ENCODE measurements at regions not wholly inside any gene's neighbourhood (a gene's known extent, or its start where the extent isn't known, plus 50 kb on each side); places are given as distances from the start of the nearest gene placed in this dataset.

GRCh38 chr11:109998921-109999320 lies 94.3 kb upstream of the ZC3H12C start:
- no peak overlapping the region for H3K27ac ChIP-seq (ENCODE audit: extremely low read length, insufficient read depth, low read length)
- BruUV-seq (replicated peaks), result no TSS peak
- no peaks in the 10 kb centered on the region for H3K4me1 ChIP-seq (ENCODE audit: insufficient read depth, low read length)
- ChIA-PET CTCF (ENCODE audit: low intra/inter-chr PET ratio, low total read pairs) (no interaction called here), POLR2A (no interaction called here)
- DNase-seq (ENCODE audit: low spot score) (no peak), ATAC-seq (no peak), FAIRE-seq (no peak)
- no peak overlapping the region for H3K4me2 ChIP-seq (ENCODE audit: low read depth, low read length)
- intact Hi-C loops (cut with micrococcal nuclease; ENCODE audit: unreplicated experiment) (no loop called here), in situ Hi-C loops (cut with HindIII; ENCODE audit: extremely low pct_ligation_motif_present, low pct_unique_long_range_greater_than_20kb) (no loop called here)
- no peaks in the 10 kb centered on the region for H4K20me1 ChIP-seq (ENCODE audit: insufficient read depth, low read length)
- no peak overlapping the region for H2AFZ ChIP-seq (ENCODE audit: low read length)
- no peak overlapping the region for H3K9ac ChIP-seq (ENCODE audit: insufficient read depth, low read depth, low read length)
- H3K36me3 ChIP-seq (replicated peaks in 1 of 2; ENCODE audit: control insufficient read depth in 1 of 2, insufficient read depth in 2 of 2, low read length in 2 of 2), result no peaks in the 10 kb centered on the region
- no peak overlapping the region for H3K4me3 ChIP-seq (replicated peaks in 1 of 3; ENCODE audit: insufficient read depth in 1 of 3, low read depth in 2 of 3, low read length in 3 of 3)
- H3K27me3 ChIP-seq (ENCODE audit: control insufficient read depth in 1 of 2, insufficient read depth in 2 of 2, low read length in 2 of 2), result no peaks in the 10 kb centered on the region; a peak in 1 of 5 replicates
- no peaks in the 10 kb centered on the region for H3K79me2 ChIP-seq (ENCODE audit: insufficient read depth, low read length)
- TF ChIP-seq PCBP2 (optimal IDR thresholded peaks at IDR 0.05; ENCODE audit: low read depth, low read length, poor library complexity, severe bottlenecking) (no peak), MTF2 (CRISPR knock-in tag; IDR thresholded peaks at IDR 0.05; ENCODE audit: borderline replicate concordance) (no peak), ZNF33A (CRISPR knock-in tag; IDR thresholded peaks at IDR 0.05; ENCODE audit: borderline replicate concordance) (no peak), ZNF362 (CRISPR knock-in tag; IDR thresholded peaks at IDR 0.05; ENCODE audit: borderline replicate concordance) (no peak), ZNF720 (CRISPR knock-in tag; IDR thresholded peaks at IDR 0.05) (no peak), ZBTB3 (CRISPR knock-in tag; IDR thresholded peaks at IDR 0.05; ENCODE audit: borderline replicate concordance, low read depth) (no peak), MXD4 (CRISPR knock-in tag; IDR thresholded peaks at IDR 0.05) (no peak), HNF1B (CRISPR knock-in tag; IDR thresholded peaks at IDR 0.05) (no peak), KAT2B (IDR thresholded peaks at IDR 0.05; ENCODE audit: borderline replicate concordance, low read depth, low read length) (no peak), ZNF777 (CRISPR knock-in tag; IDR thresholded peaks at IDR 0.05) (no peak), ZNF589 (CRISPR knock-in tag; conservative IDR thresholded peaks at IDR 0.05) (no peak), ZNF282 (IDR thresholded peaks at IDR 0.05; ENCODE audit: partially characterized antibody) (no peak), ZMYM4 (CRISPR knock-in tag; IDR thresholded peaks at IDR 0.05) (no peak), PRDM15 (CRISPR knock-in tag; IDR thresholded peaks at IDR 0.05) (no peak), RCOR2 (CRISPR knock-in tag; IDR thresholded peaks at IDR 0.05) (no peak)
- WGBS (ENCODE audit: low lambda C conversion rate), result 7% methylated on average over 3 of the region's 3 CpGs
- H3K9me3 ChIP-seq (ENCODE audit: low read length), result no peaks in the 10 kb centered on the region

Measured in HepG2 (cell line).